HEK293 (cell line): ENCODE measurements at regions not wholly inside any gene's neighbourhood (a gene's known extent, or its start where the extent isn't known, plus 50 kb on each side); places are given as distances from the start of the nearest gene placed in this dataset.

Experiments
- BCL6B ChIP-seq: fragments of 450-650 bp; formaldehyde crosslinking; IDR thresholded peaks from 2 replicates; pipeline ENCODE4 v1.5.1; 2017; ENCODE audit warnings: missing biosample characterization, missing genetic modification characterization
- CTCF ChIP-seq: fragments of 450-650 bp; formaldehyde crosslinking; IDR thresholded peaks from 2 replicates; pipeline ENCODE4 v1.5.1; 2016; ENCODE audit warnings: missing biosample characterization, missing genetic modification characterization
- REPIN1 ChIP-seq: fragments of 450-650 bp; formaldehyde crosslinking; IDR thresholded peaks from 2 replicates; pipeline ENCODE4 v1.5.1; 2017; ENCODE audit warnings: missing biosample characterization, missing genetic modification characterization, low read depth
- REST ChIP-seq: fragments of 450-650 bp; formaldehyde crosslinking; IDR thresholded peaks from 2 replicates; pipeline ENCODE4 v1.5.1; 2016; ENCODE audit warnings: missing biosample characterization, missing genetic modification characterization
- ZIC2 ChIP-seq: fragments of 450-650 bp; formaldehyde crosslinking; IDR thresholded peaks from 2 replicates; pipeline ENCODE4 v1.5.1; 2016; ENCODE audit warnings: missing biosample characterization, missing genetic modification characterization
- ZNF133 ChIP-seq: fragments of 450-650 bp; formaldehyde crosslinking; IDR thresholded peaks from 2 replicates; pipeline ENCODE4 v1.5.1; 2016; ENCODE audit warnings: missing biosample characterization, missing genetic modification characterization
- ZNF140 ChIP-seq: fragments of 450-650 bp; formaldehyde crosslinking; IDR thresholded peaks from 2 replicates; pipeline ENCODE4 v1.5.1; 2016; ENCODE audit warnings: missing biosample characterization, missing genetic modification characterization
- ZNF501 ChIP-seq: fragments of 450-650 bp; formaldehyde crosslinking; IDR thresholded peaks from 2 replicates; pipeline ENCODE4 v1.5.1; 2016; ENCODE audit warnings: missing biosample characterization, missing genetic modification characterization
- ZNF529 ChIP-seq: fragments of 450-650 bp; formaldehyde crosslinking; IDR thresholded peaks from 2 replicates; pipeline ENCODE4 v1.5.1; 2017; ENCODE audit warnings: missing genetic modification characterization, missing biosample characterization; ENCODE audit not compliant: insufficient replicate concordance
- ZNF639 ChIP-seq: fragments of 450-650 bp; formaldehyde crosslinking; IDR thresholded peaks from 2 replicates; pipeline ENCODE4 v1.5.1; 2016; ENCODE audit warnings: missing biosample characterization, missing genetic modification characterization
- ZNF747 ChIP-seq: fragments of 450-650 bp; formaldehyde crosslinking; IDR thresholded peaks from 2 replicates; pipeline ENCODE4 v1.5.1; 2016; ENCODE audit warnings: missing biosample characterization, missing genetic modification characterization
- ZSCAN5A ChIP-seq: fragments of 450-650 bp; formaldehyde crosslinking; IDR thresholded peaks from 2 replicates; pipeline ENCODE4 v1.5.1; 2016; ENCODE audit warnings: missing biosample characterization, missing genetic modification characterization

- TF ChIP-seq ZNF133 (tag by site-specific recombination): no peak
- no peak for TF ChIP-seq ZIC2 (tag by site-specific recombination)
- no peak for TF ChIP-seq CTCF (tag by site-specific recombination)
- no peak for TF ChIP-seq REPIN1
- no peak for TF ChIP-seq ZNF747 (tag by site-specific recombination)
- TF ChIP-seq REST (tag by site-specific recombination): no peak
- TF ChIP-seq BCL6B (tag by site-specific recombination): no peak
- TF ChIP-seq ZNF529 (tag by site-specific recombination): no peak
- no peak for TF ChIP-seq ZNF639 (tag by site-specific recombination)
- TF ChIP-seq ZSCAN5A (tag by site-specific recombination): no peak
- no peak for TF ChIP-seq ZNF140 (tag by site-specific recombination)
- no peak for TF ChIP-seq ZNF501 (tag by site-specific recombination)
Measured at GRCh38 chr16:31703526-31704128, 170.0 kb upstream of the ZNF267 start.
